ENCODE measurements at regions not wholly inside any gene's neighbourhood (a gene's known extent, or its start where the extent isn't known, plus 50 kb on each side); places are given as distances from the start of the nearest gene placed in this dataset.

- in situ Hi-C loops (cut with HindIII; ENCODE audit: extremely low pct_ligation_motif_present, low pct_unique_long_range_greater_than_20kb) = no loop called here
- CTCF ChIA-PET (ENCODE audit: low intra/inter-chr PET ratio, low total read pairs) = no interaction called here
- H3K4me1 ChIP-seq (ENCODE audit: insufficient read depth, low read length) = no peaks in the 10 kb centered on the region
- H3K9ac ChIP-seq (ENCODE audit: insufficient read depth, low read depth, low read length) = no peak overlapping the region
- H3K4me3 ChIP-seq (replicated peaks in 1 of 3; ENCODE audit: insufficient read depth in 1 of 3, low read depth in 2 of 3, low read length in 3 of 3) = no peak overlapping the region
- no peaks in the 10 kb centered on the region for H3K36me3 ChIP-seq (replicated peaks in 1 of 2; ENCODE audit: control insufficient read depth in 1 of 2, insufficient read depth in 2 of 2, low read length in 2 of 2)
- no peak for ATAC-seq
- no peaks in the 10 kb centered on the region for H3K79me2 ChIP-seq (ENCODE audit: insufficient read depth, low read length)
- TF ChIP-seq, protein P1, sequence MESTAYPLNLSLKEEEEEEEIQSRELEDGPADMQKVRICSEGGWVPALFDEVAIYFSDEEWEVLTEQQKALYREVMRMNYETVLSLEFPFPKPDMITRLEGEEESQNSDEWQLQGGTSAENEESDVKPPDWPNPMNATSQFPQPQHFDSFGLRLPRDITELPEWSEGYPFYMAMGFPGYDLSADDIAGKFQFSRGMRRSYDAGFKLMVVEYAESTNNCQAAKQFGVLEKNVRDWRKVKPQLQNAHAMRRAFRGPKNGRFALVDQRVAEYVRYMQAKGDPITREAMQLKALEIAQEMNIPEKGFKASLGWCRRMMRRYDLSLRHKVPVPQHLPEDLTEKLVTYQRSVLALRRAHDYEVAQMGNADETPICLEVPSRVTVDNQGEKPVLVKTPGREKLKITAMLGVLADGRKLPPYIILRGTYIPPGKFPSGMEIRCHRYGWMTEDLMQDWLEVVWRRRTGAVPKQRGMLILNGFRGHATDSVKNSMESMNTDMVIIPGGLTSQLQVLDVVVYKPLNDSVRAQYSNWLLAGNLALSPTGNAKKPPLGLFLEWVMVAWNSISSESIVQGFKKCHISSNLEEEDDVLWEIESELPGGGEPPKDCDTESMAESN (CRISPR knock-in tag; conservative IDR thresholded peaks at IDR 0.05) = no peak
- TF ChIP-seq CREM (IDR thresholded peaks at IDR 0.05) (no peak), CREM (CRISPR knock-in tag; IDR thresholded peaks at IDR 0.05) (no peak), ELF4 (CRISPR knock-in tag; IDR thresholded peaks at IDR 0.05; ENCODE audit: borderline replicate concordance) (no peak), KDM6A (CRISPR knock-in tag; IDR thresholded peaks at IDR 0.05; ENCODE audit: low read depth) (no peak), GATAD2A (CRISPR knock-in tag; IDR thresholded peaks at IDR 0.05) (no peak), STAG1 (CRISPR knock-in tag; IDR thresholded peaks at IDR 0.05) (no peak), ZNF747 (CRISPR knock-in tag; IDR thresholded peaks at IDR 0.05; ENCODE audit: borderline replicate concordance) (no peak), ZNF788 (CRISPR knock-in tag; IDR thresholded peaks at IDR 0.05; ENCODE audit: borderline replicate concordance) (no peak)
- TF ChIP-seq, protein P2, sequence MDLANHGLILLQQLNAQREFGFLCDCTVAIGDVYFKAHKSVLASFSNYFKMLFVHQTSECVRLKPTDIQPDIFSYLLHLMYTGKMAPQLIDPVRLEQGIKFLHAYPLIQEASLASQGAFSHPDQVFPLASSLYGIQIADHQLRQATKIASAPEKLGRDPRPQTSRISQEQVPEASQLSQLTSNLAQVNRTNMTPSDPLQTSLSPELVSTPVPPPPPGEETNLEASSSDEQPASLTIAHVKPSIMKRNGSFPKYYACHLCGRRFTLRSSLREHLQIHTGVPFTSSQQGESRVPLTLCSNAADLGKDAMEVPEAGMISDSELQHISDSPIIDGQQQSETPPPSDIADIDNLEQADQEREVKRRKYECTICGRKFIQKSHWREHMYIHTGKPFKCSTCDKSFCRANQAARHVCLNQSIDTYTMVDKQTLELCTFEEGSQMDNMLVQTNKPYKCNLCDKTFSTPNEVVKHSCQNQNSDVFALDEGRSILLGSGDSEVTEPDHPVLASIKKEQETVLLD (CRISPR knock-in tag; IDR thresholded peaks at IDR 0.05; ENCODE audit: low read depth) = no peak
- TF ChIP-seq, protein P3, sequence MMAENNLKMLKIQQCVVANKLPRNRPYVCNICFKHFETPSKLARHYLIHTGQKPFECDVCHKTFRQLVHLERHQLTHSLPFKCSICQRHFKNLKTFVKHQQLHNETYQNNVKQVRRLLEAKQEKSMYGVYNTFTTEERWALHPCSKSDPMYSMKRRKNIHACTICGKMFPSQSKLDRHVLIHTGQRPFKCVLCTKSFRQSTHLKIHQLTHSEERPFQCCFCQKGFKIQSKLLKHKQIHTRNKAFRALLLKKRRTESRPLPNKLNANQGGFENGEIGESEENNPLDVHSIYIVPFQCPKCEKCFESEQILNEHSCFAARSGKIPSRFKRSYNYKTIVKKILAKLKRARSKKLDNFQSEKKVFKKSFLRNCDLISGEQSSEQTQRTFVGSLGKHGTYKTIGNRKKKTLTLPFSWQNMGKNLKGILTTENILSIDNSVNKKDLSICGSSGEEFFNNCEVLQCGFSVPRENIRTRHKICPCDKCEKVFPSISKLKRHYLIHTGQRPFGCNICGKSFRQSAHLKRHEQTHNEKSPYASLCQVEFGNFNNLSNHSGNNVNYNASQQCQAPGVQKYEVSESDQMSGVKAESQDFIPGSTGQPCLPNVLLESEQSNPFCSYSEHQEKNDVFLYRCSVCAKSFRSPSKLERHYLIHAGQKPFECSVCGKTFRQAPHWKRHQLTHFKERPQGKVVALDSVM (CRISPR knock-in tag; IDR thresholded peaks at IDR 0.05) = no peak
- DNase-seq (ENCODE audit: low spot score) = no peak
- WGBS (ENCODE audit: low lambda C conversion rate) = 79% methylated on average over 1 of the region's 1 CpG
- H3K9me3 ChIP-seq (ENCODE audit: low read length) = no peaks in the 10 kb centered on the region
- intact Hi-C loops (cut with micrococcal nuclease; ENCODE audit: unreplicated experiment) = no loop called here
- BruUV-seq (replicated peaks) = no TSS peak
- H2AFZ ChIP-seq (ENCODE audit: low read length) = no peak overlapping the region
- H3K27me3 ChIP-seq (ENCODE audit: control insufficient read depth in 1 of 2, insufficient read depth in 2 of 2, low read length in 2 of 2) = 0 out of 5 replicates have a peak, but pooled peaks cover 0 to 4% of the 10 kb centered on the region in 2 experiments
- H4K20me1 ChIP-seq (ENCODE audit: insufficient read depth, low read length) = no peaks in the 10 kb centered on the region
- H3K27ac ChIP-seq (ENCODE audit: extremely low read length, insufficient read depth, low read length) = no peak overlapping the region
- FAIRE-seq = no peak
- no peak overlapping the region for H3K4me2 ChIP-seq (ENCODE audit: low read depth, low read length)
- POLR2A ChIA-PET = no interaction called here
Measured at GRCh38 chr12:94721173-94721572, 70.8 kb upstream of the TMCC3 start.
